Right lobe of liver (tissue), 4 donors: ENCODE measurements at regions not wholly inside any gene's neighbourhood (a gene's known extent, or its start where the extent isn't known, plus 50 kb on each side); places are given as distances from the start of the nearest gene placed in this dataset.

Source experiments
- POLR2A ChIP-seq: fragments of 450-650 bp; IDR thresholded peaks from one replicate; pipeline ENCODE4 v1.6.1; 2017; ENCODE audit warnings: antibody characterized with exemption, mild to moderate bottlenecking
- TF ChIP-seq, protein P1 (sequence below), 4 donors: fragments of 200-600 bp in 3 of 4; fragments of 450-650 bp in 1 of 4; IDR thresholded peaks; one replicate each; pipeline versions ENCODE4 v1.5.1 to v1.8.0; 2016 to 2022; ENCODE audit warnings: antibody characterized with exemption in 4 of 4, mild to moderate bottlenecking in 2 of 4
- donor health status: DM: no; HTN: no; CAD: no.
- donor health status: DM: no; HTN: no; CAD: no.
- donor health status: DM: no; HTN: yes; CAD: no.

DNA sequence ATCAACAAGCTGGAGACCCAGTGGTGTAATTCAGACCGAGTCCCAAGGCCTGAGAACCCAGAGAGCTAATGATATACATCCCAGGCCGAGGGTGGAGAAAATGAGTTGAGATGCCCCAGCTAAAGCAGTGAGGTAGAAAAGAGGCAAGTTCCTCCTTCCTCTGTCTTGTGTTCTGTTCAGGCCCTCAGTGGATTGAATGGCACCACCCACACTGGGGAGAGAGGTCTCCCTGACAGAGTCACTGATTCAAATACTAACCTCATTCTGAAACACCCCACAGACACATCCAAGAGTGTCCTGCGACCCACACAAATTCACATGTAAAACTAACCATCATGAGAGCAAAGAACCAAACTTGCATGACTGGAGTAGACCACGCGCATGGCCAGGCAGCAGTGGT is 215.3 kb downstream of the ANAPC1 start:
- TF ChIP-seq, protein P1, sequence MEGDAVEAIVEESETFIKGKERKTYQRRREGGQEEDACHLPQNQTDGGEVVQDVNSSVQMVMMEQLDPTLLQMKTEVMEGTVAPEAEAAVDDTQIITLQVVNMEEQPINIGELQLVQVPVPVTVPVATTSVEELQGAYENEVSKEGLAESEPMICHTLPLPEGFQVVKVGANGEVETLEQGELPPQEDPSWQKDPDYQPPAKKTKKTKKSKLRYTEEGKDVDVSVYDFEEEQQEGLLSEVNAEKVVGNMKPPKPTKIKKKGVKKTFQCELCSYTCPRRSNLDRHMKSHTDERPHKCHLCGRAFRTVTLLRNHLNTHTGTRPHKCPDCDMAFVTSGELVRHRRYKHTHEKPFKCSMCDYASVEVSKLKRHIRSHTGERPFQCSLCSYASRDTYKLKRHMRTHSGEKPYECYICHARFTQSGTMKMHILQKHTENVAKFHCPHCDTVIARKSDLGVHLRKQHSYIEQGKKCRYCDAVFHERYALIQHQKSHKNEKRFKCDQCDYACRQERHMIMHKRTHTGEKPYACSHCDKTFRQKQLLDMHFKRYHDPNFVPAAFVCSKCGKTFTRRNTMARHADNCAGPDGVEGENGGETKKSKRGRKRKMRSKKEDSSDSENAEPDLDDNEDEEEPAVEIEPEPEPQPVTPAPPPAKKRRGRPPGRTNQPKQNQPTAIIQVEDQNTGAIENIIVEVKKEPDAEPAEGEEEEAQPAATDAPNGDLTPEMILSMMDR (IDR thresholded peaks at IDR 0.05), result no peak
- TF ChIP-seq POLR2A, result no peak
